ENCODE measurements at regions not wholly inside any gene's neighbourhood (a gene's known extent, or its start where the extent isn't known, plus 50 kb on each side); places are given as distances from the start of the nearest gene placed in this dataset.

GRCh38 chr2:156385242-156385641, 50.9 kb upstream of the GPD2 start:
- no peak for TF ChIP-seq ZNF513 (CRISPR knock-in tag; conservative IDR thresholded peaks at IDR 0.05)
- no peak for TF ChIP-seq ZNF17 (CRISPR knock-in tag; IDR thresholded peaks at IDR 0.05)
- no peak for TF ChIP-seq ARID5B (CRISPR knock-in tag; IDR thresholded peaks at IDR 0.05)
- TF ChIP-seq KDM1A (CRISPR knock-in tag; IDR thresholded peaks at IDR 0.05): no peak
- TF ChIP-seq CTCF (CRISPR knock-in tag; IDR thresholded peaks at IDR 0.05): no peak
- no peak for TF ChIP-seq MYC (CRISPR knock-in tag; IDR thresholded peaks at IDR 0.05; ENCODE audit: borderline replicate concordance)
- no peak for TF ChIP-seq EZH2 (conservative IDR thresholded peaks at IDR 0.05; ENCODE audit: low read depth, low read length)
- TF ChIP-seq ZBTB46 (CRISPR knock-in tag; IDR thresholded peaks at IDR 0.05; ENCODE audit: borderline replicate concordance): no peak
- no peak for TF ChIP-seq CEBPB (IDR thresholded peaks at IDR 0.05; ENCODE audit: borderline replicate concordance, low read depth, low read length)
- no peak for TF ChIP-seq KDM5A (IDR thresholded peaks at IDR 0.05; ENCODE audit: borderline replicate concordance, low read length)
- no peak for TF ChIP-seq POLR2AphosphoS5 (IDR thresholded peaks at IDR 0.05; ENCODE audit: low read depth, low read length)
- no peak for TF ChIP-seq ZNF274 (CRISPR knock-in tag; IDR thresholded peaks at IDR 0.05)
- TF ChIP-seq ISX (CRISPR knock-in tag; conservative IDR thresholded peaks at IDR 0.05): no peak

Data from HepG2 (cell line).